K562 (cell line): ENCODE measurements at regions not wholly inside any gene's neighbourhood (a gene's known extent, or its start where the extent isn't known, plus 50 kb on each side); places are given as distances from the start of the nearest gene placed in this dataset.

Experiments used
- ARID2 ChIP-seq: fragments of 450-650 bp; IDR thresholded peaks from 2 replicates; pipeline ENCODE4 v1.6.1; 2017; ENCODE audit warnings: antibody characterized with exemption, mild to moderate bottlenecking
- BHLHE40 ChIP-seq: IDR thresholded peaks from 2 replicates; pipeline ENCODE4 v1.6.1; 2011; ENCODE audit warnings: low read length, improper control_type of control experiment
- CGGBP1 ChIP-seq: fragments of 250-450 bp; sonication (Bioruptor Pico); IDR thresholded peaks from 2 replicates; pipeline ENCODE4 v1.9.0; 2021; ENCODE audit warnings: mild to moderate bottlenecking
- DMBX1 ChIP-seq: fragments of 250-450 bp; sonication (Bioruptor Pico); IDR thresholded peaks from 2 replicates; pipeline ENCODE4 v1.8.0; 2022; ENCODE audit warnings: inconsistent platforms, mild to moderate bottlenecking, moderate library complexity, borderline replicate concordance
- HNRNPL ChIP-seq: fragments of 200-400 bp; formaldehyde crosslinking; IDR thresholded peaks from 2 replicates; pipeline ENCODE4 v1.6.1; 2017; ENCODE audit warnings: low read depth, mild to moderate bottlenecking, low read length
- NFATC3 ChIP-seq: fragments of 450-650 bp; IDR thresholded peaks from 2 replicates; pipeline ENCODE4 v1.6.1; 2017; ENCODE audit warnings: mild to moderate bottlenecking
- NR1H2 ChIP-seq: sonication (generic); formaldehyde crosslinking; IDR thresholded peaks from 2 replicates; pipeline ENCODE4 v1.4.0; 2020; ENCODE audit warnings: mild to moderate bottlenecking, missing genetic modification reagents
- NR3C1 ChIP-seq: sonication (generic); formaldehyde crosslinking; IDR thresholded peaks from 2 replicates; pipeline ENCODE4 v1.8.1; 2022; ENCODE audit warnings: missing genetic modification reagents
- PHB2 ChIP-seq: fragments of 450-650 bp; IDR thresholded peaks from 2 replicates; pipeline ENCODE4 v1.6.1; 2017; ENCODE audit warnings: low read depth
- POLR2H ChIP-seq: IDR thresholded peaks from 2 replicates; pipeline ENCODE4 v1.6.1; 2016; ENCODE audit warnings: missing genetic modification characterization, low read depth, mild to moderate bottlenecking, control low read depth, missing compliant biosample characterization, moderate library complexity
- RERE ChIP-seq: sonication (generic); formaldehyde crosslinking; IDR thresholded peaks from 2 replicates; pipeline ENCODE4 v1.8.0; 2023; ENCODE audit warnings: missing genetic modification reagents, mild to moderate bottlenecking, borderline replicate concordance
- RHOXF2B ChIP-seq: fragments of 250-450 bp; sonication (Bioruptor Pico); conservative IDR thresholded peaks from 2 replicates; pipeline ENCODE4 v1.5.1; 2021
- SMAD3 ChIP-seq: fragments of 450-650 bp; formaldehyde crosslinking; conservative IDR thresholded peaks from 2 replicates; pipeline ENCODE4 v1.4.0; 2020; ENCODE audit warnings: mild to moderate bottlenecking
- ZBTB1 ChIP-seq: sonication (generic); formaldehyde crosslinking; IDR thresholded peaks from 2 replicates; pipeline ENCODE4 v1.8.1; 2023; ENCODE audit warnings: missing genetic modification reagents, low read depth, mild to moderate bottlenecking, borderline replicate concordance
- ZBTB8A ChIP-seq: fragments of 450-650 bp; IDR thresholded peaks from 2 replicates; pipeline ENCODE4 v1.6.1; 2018; ENCODE audit warnings: mild to moderate bottlenecking, moderate library complexity; ENCODE audit not compliant: partially characterized antibody
- ZKSCAN1 ChIP-seq: fragments of 150-350 bp; IDR thresholded peaks from 2 replicates; pipeline ENCODE4 v1.6.1; 2016; ENCODE audit warnings: low read depth, low read length
- ZKSCAN3 ChIP-seq: fragments of 250-450 bp; sonication (Bioruptor Pico); IDR thresholded peaks from 2 replicates; pipeline ENCODE4 v1.4.0; 2020
- ZNF253 ChIP-seq: fragments of 250-450 bp; sonication (Bioruptor Pico); conservative IDR thresholded peaks from 2 replicates; pipeline ENCODE4 v1.6.1; 2021; ENCODE audit warnings: mild to moderate bottlenecking
- ZNF431 ChIP-seq: sonication (generic); formaldehyde crosslinking; IDR thresholded peaks from 2 replicates; pipeline ENCODE4 v1.8.0; 2022; ENCODE audit warnings: mild to moderate bottlenecking, missing genetic modification reagents
- ZNF655 ChIP-seq: fragments of 250-450 bp; sonication (Bioruptor Pico); IDR thresholded peaks from 2 replicates; pipeline ENCODE4 v1.5.0; 2021
- ZNF77 ChIP-seq: fragments of 250-450 bp; sonication (Bioruptor Pico); IDR thresholded peaks from 2 replicates; pipeline ENCODE4 v1.5.0; 2020

- TF ChIP-seq ZNF253 (CRISPR knock-in tag) (0 out of 2 replicates have a peak, but pooled peaks have one; percentile 32), ZNF77 (CRISPR knock-in tag) (no peak), CGGBP1 (CRISPR knock-in tag) (no peak), SMAD3 (CRISPR knock-in tag) (no peak), BHLHE40 (peak; percentile 94), NR1H2 (CRISPR knock-in tag) (no peak), RERE (no peak), RHOXF2B (CRISPR knock-in tag) (no peak), NFATC3 (no peak), ZNF655 (CRISPR knock-in tag) (no peak), ZBTB1 (no peak; the same call in 1 of the 2 replicates), POLR2H (tag) (peak; percentile 69; the same call in 1 of the 2 replicates), ZBTB8A (no peak), HNRNPL (no peak), ZKSCAN3 (CRISPR knock-in tag) (no peak), ZNF431 (no peak), ZKSCAN1 (no peak; the same call in 1 of the 2 replicates), NR3C1 (no peak), ARID2 (no peak), DMBX1 (CRISPR knock-in tag) (peak; percentile 37; the same call in 1 of the 2 replicates), PHB2 (no peak)
Observed at GRCh38 chr7:159197066-159197975, 52.7 kb upstream of the VIPR2 start (continued).
